ENCODE measurements at regions not wholly inside any gene's neighbourhood (a gene's known extent, or its start where the extent isn't known, plus 50 kb on each side); places are given as distances from the start of the nearest gene placed in this dataset.

DNA sequence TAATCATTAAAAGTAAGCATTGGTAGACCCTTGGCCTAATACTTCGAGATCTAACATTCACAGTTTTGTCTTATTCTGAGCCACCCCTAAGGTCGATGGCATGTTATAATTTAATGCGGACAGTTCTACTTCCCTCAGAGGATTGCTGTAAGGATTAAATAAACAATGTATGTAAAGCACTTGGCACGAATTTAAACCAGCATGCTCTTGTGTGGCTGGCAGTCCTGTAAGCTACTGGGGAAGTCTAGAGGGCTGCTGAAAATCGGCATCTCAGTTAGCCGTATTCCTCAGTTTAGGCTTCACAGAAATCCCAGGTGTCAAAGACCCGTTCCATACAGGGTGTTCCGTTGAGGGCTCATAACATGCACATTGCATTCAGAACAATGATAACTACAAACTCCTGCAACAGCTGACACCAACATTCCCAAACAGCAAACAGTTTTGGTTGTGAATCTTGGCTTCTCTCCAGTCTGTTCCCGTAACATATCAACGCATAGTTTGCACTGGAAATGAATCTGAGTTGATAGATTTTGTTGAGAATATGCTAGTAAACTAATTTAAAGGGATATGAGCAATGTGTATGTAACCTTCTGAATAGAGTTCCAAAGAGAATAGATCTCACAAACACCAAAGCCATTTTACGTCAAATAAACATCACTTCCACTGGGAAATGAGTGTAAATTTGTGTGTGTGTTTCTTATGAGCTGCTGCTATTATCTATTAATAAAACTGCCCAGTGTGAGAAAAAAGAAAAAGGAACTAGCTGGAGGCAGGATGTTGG, 52.2 kb upstream of the ACKR3 start:
- H3K27ac ChIP-seq (replicated peaks): no peak overlapping the region
- TF ChIP-seq GABPA (IDR thresholded peaks at IDR 0.05; ENCODE audit: low read depth): no peak
- no peak for TF ChIP-seq SPI1 (IDR thresholded peaks at IDR 0.05; ENCODE audit: borderline replicate concordance, low read depth)
- TF ChIP-seq, protein P1, sequence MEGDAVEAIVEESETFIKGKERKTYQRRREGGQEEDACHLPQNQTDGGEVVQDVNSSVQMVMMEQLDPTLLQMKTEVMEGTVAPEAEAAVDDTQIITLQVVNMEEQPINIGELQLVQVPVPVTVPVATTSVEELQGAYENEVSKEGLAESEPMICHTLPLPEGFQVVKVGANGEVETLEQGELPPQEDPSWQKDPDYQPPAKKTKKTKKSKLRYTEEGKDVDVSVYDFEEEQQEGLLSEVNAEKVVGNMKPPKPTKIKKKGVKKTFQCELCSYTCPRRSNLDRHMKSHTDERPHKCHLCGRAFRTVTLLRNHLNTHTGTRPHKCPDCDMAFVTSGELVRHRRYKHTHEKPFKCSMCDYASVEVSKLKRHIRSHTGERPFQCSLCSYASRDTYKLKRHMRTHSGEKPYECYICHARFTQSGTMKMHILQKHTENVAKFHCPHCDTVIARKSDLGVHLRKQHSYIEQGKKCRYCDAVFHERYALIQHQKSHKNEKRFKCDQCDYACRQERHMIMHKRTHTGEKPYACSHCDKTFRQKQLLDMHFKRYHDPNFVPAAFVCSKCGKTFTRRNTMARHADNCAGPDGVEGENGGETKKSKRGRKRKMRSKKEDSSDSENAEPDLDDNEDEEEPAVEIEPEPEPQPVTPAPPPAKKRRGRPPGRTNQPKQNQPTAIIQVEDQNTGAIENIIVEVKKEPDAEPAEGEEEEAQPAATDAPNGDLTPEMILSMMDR (IDR thresholded peaks at IDR 0.05; ENCODE audit: insufficient read depth, low read length): no peak
- TF ChIP-seq, protein P2, sequence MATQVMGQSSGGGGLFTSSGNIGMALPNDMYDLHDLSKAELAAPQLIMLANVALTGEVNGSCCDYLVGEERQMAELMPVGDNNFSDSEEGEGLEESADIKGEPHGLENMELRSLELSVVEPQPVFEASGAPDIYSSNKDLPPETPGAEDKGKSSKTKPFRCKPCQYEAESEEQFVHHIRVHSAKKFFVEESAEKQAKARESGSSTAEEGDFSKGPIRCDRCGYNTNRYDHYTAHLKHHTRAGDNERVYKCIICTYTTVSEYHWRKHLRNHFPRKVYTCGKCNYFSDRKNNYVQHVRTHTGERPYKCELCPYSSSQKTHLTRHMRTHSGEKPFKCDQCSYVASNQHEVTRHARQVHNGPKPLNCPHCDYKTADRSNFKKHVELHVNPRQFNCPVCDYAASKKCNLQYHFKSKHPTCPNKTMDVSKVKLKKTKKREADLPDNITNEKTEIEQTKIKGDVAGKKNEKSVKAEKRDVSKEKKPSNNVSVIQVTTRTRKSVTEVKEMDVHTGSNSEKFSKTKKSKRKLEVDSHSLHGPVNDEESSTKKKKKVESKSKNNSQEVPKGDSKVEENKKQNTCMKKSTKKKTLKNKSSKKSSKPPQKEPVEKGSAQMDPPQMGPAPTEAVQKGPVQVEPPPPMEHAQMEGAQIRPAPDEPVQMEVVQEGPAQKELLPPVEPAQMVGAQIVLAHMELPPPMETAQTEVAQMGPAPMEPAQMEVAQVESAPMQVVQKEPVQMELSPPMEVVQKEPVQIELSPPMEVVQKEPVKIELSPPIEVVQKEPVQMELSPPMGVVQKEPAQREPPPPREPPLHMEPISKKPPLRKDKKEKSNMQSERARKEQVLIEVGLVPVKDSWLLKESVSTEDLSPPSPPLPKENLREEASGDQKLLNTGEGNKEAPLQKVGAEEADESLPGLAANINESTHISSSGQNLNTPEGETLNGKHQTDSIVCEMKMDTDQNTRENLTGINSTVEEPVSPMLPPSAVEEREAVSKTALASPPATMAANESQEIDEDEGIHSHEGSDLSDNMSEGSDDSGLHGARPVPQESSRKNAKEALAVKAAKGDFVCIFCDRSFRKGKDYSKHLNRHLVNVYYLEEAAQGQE (IDR thresholded peaks at IDR 0.05; ENCODE audit: insufficient replicate concordance, low read depth): no peak
- TF ChIP-seq POLR2AphosphoS5 (IDR thresholded peaks at IDR 0.05; ENCODE audit: low read depth): no peak
- peaks cover 2% of the 10 kb centered on the region for H3K27me3 ChIP-seq (ENCODE audit: insufficient read depth, poor library complexity, severe bottlenecking)
- H3K4me3 ChIP-seq (replicated peaks; ENCODE audit: insufficient read depth, low read length): no peak overlapping the region
- no peak for DNase-seq (ENCODE audit: low read depth in 1 of 2, low spot score in 1 of 2)

Measured in HL-60 (cell line).